Dermis microvascular lymphatic vessel endothelial cell (primary cell): ENCODE measurements at regions not wholly inside any gene's neighbourhood (a gene's known extent, or its start where the extent isn't known, plus 50 kb on each side); places are given as distances from the start of the nearest gene placed in this dataset.
A peak's percentile ranks its signal among the peaks of the same experiment; 100 is the strongest.
"Not testable (repeated sequence)": the region's sequence is repeated elsewhere in the genome, so short reads cannot be mapped to it uniquely, and the experiment has no call there.

Source experiments
- DNase-seq, 2 donors: peaks; one replicate each; pipeline versions ENCODE4 v3.0.0 to v3.0.0-alpha.2; 2010; ENCODE audit warnings: low read depth in 2 of 2

DNA sequence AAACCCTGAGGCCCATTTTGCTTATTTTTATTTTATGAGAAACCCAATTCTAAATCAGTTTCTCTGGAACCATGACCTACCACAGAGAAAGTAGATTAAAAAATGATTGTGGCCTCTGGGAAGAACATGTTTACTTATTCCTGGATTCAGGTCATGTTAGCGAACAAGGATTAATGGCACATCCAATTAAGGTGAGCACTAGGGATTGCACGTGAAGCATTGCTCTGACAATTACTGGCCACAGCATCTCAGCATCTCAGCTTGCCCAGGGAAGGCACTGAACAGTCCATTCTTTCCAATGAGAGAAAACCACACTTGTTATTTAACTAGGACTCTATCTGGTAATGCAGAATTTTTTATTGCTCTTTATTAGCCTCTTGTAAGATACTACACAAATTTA lies 119.8 kb downstream of the ZNF330 start:
- DNase-seq = no peak

DNA sequence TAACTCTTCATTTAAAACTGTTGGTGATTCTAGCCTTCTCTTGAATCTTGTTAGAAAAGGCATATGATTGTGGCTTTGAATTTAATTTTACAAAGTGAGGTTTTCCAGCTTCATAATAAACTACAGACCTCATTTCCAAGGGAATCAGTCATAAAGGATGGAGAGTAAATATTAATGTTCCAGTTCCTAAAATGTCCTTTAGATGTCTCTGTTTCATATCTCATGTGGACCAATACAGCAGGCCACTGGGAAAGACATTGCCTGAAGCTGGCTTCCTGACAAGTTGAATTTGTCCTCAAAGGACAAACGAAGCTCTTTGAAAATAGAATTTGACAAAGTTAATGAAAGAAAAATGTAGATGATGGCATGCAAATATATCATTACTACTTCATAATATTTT lies 125.4 kb downstream of the ZNF330 start:
- DNase-seq = peak; percentile 40 to 70

DNA sequence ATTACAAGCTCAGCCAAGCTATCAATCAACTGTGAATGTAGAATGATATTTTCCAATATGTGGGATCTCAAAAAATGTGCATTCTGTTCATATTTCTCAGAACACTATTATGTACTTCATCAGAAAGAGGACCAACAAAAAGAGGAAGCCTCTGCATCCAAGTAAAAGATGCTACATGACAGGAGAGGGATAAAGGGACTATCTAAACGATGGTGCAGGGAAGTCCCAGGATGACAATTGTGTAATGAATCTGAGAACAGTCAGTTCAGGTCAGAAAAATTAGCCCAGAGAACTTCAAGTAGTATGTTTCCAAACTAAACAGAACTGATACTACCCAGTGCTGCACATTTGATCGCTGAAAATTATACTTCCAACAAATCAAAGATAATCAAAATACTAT lies 127.0 kb downstream of the ZNF330 start:
- no peak for DNase-seq

DNA sequence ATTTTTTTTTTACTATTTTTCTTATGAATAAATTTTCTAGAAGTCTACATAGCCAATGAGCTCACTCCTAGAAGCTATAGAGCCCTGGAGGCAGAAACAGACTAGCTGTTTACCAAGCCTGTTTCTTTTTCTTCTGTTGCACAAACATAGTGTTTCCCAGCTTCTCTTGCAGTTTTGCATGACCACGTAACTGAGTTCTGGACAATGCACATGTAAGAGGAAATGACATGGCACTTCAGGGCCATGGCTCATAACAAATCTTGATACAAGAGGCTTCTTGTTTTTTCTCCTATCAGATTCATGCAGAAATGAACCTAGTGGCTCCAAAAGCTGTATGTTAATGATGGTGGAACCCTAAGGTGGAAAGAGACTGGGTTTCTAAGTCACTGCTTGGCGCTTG lies 127.4 kb downstream of the ZNF330 start:
- DNase-seq = peak in 1 of 2 donors; percentile 60

DNA sequence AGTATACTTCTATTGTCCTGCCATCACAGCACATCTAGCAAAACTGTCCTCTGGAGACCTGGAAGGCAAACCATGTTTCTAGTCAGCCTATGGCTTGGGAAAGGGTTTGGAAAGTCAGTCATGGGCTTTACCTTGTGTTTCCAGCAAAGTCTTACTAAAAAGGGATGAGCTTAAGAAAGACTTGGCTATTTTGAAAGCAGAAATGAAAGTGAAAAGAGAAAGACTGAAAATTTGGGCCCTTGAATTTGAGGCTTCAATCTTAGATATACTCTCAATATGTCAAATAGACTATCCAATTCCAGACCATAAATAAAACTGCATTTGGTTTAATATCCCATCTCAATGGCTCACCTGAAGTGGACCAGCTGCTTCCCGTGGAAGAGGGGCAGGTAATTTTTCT lies 127.9 kb downstream of the ZNF330 start:
- DNase-seq = no peak

DNA sequence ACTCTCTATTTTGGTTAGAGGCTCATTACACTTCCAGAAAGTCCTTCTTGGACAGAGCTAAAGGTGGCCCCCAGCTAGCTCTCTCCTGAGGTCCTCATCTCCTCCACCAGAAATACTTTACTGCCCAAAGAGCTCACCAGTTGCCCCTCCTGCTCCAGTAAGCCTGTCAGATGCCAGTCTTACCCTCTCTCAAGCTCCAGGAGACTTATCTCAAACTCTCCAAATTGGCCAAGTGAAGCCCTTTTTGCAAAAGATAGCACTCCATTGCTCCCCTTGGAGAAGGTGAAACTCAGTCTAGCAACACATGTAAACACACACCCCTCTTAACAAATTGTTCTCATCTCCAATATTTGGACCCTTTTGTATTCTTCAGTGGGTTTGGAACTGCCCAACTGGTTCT lies 128.5 kb downstream of the ZNF330 start:
- no peak for DNase-seq

DNA sequence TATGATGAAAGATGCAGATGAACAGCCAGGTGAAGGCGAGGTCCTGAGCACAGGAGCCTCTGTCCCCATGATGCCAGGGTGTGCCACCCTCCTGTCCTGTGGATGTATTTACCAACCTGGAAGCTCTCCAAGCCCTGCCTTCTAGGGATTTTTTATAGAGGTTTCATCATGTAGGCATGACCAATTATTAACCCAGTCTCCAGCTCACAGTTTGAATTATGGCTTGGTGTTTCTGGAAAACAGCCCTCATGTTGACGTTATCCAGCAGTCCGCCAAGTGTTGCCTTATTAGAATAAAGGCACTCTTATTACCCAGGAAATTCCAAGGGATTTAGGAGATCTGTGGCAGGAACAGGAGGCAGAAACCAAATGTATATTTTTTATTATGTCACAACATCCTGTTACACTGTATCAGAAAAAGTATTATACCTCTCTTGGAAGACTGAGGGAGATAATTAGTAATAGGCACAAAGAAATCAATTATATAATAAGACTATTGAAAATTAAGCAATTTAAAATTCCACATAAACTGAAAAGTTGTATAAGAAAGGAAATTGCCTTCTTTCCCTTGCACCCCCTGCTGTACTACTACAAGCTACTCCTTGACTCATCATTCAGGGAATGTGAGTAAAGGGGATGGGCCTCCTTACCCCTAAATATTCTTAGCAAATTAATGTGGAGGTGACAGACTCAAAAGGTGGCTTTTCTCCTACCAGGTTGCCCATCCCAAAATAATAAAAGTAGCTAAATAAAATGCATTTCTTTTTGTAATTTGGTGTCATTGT lies 129.6 kb downstream of the ZNF330 start:
- DNase-seq = peak in 1 of 2 donors; percentile 49

DNA sequence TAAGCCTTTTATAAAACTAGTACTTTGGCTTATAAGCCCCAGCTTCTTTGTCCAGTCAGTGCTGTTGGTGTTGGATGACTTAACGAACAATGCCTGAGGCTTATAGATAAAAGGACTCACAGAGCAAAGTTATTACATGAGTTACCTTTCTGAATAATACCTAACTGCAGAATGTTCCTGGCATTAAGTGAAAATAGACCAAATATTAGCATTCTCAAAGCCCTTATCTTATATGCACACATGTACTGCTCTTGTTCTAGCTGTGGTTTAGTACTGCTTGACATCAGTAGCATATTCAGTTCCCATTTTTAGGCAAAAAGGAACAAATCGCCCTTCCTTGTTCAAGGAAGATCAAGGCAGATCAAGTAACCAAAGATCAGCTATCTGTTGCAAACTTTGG lies 131.6 kb downstream of the ZNF330 start:
- no peak for DNase-seq

DNA sequence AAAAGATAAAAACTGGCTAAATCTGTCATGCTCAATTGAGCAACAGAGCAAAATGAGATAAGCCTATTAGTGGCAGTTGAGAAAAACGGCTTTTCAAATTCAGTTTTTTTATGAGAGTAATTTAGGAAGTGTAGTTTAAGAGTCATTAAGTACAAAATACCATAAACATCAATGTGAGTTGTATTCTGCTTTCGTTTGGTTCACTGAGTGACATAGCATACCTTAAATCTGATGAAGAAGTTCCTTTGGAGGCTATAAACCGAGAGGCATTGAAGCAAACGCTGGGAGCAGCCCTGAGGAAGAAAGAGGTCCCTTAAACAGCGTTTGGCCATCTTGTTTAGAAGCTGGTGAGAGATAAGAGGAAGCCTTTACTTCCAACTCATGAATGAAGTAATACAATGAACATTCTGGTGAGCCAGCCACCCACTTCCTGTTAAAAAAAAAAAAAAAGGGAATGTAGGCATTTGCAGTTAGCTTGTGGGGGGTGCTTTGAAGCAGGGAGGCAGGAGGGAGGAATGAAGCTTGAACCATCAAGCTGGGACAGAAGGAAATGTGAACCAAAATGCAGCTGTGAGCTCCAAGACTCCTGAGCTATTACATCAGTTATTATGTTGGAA lies 132.3 kb downstream of the ZNF330 start:
- peak in 1 of 2 donors; percentile 62 for DNase-seq

DNA sequence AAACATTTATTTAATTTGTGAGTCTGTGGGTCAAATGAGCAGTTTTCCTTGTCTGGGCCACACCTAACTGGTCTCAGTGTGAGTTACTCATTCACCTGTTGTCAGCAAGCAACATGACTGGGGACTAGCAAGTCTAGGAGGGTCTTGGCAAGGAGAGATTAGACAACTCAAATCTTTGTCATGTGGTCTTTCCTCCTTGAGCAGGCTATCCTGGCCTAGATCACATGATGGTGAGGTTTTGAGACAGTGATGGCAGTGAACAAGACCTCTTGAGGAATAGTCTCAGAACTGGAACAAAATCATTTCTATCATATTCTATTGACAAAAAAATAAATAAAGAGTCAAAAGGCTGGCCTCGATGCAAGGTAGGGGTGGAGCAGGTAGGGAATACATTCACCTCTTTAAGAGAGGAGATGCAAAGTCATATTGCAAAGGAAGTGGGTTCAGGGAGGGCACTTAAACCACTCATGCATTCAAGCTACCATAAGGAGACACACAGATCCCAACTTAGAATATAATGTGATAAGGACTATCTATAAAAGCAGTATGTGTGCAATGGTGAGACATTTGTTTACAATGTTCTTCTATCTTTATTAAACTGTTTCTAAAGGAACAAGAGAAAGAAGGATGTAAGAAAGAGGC lies 135.7 kb downstream of the ZNF330 start:
- no peak for DNase-seq

DNA sequence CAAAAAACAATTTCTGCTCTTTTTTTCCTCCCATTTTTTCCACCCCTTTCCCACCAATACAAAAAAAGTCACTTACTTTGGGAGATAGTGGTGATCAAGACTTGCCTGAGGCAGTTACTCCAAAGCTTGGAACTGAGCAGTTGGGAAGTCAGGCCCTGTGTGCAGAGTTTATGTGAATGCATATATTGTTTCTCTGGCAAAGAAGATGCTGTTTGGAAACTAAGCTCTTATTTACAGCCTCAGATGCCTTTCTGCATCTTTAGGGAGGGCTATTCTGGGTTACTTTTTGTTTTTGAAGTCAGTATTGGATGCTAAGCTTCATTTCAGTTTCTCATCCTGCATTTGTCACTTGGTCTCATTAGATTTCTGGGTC lies 136.3 kb downstream of the ZNF330 start:
- no peak for DNase-seq

DNA sequence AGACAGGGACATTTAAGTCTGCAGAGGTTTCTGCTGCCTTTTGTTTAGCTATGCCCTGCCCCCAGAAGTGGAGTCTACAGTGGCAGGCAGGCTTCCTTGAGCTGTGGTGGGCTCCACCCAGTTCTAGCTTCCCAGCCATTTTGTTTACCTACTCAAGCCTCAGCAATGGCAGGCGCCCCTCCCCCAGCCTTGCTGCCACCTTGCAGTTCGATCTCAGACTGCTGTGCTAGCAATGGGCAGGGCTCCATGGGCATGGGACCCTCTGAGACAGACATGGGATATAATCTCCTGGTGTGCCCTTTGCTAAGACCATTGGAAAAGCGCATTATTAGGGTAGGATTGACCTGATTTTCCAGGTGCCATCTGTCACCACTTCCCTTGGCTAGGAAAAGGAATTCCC lies 147.5 kb downstream of the ZNF330 start:
- not testable (repeated sequence) for DNase-seq

DNA sequence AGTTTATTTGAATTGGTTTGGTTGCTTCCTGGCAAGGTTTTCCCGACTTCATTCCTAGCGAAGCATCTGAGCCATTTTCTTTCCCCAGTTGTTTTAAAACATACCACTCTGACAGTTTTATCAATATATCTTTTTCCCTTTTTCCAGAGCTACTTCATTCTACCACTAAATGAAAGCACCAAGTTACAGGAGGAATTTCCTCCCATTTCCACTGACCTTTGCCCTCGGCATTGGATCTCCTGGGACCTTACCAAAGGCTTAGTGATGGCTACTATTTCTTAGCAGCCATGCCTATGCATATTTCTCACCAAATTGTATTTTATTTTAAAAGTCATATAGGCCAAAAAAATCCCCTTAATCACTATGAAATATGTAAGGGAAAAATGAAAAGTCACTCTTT lies 150.5 kb downstream of the ZNF330 start:
- no peak for DNase-seq

DNA sequence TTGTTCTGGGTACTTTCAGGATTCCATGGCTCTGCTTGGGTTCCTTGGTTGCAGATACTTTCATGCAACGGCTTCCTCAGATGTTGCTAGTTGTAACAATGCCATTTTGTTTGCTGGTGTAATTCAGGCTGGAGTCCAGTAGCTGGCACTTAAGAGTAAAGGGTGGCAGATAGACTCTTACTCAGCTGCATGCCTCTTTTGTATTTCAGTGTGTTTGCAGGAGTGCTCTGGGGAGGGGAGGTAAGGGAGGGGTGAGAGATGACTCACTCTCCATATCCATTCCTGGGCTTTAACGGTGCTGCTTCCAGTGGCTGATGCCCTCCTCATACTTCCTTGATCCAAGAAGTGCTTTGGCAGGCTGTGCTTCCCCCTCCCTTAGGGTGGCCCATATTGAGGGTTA lies 155.2 kb downstream of the ZNF330 start:
- peak in 1 of 2 donors; percentile 29 for DNase-seq

DNA sequence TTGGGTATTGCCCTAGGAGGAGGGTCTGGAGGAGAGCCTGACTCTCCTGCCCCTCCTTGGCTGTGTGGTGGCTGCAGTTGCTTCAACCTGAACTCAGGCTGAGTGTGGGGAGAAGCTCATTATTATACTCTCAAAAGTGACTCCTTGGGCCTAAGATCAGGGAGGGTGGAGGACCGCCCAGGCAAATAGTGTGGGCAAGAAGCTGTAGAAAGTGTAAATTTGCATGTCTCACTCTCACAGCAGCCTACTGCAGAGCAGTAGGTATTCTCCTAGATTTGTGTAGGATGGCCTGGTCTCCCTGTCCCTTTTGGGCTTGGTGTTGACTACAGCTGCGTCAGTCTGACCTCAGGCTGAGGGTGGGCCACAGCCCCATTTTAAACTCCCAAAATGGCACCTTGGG lies 156.1 kb downstream of the ZNF330 start:
- DNase-seq = no peak

DNA sequence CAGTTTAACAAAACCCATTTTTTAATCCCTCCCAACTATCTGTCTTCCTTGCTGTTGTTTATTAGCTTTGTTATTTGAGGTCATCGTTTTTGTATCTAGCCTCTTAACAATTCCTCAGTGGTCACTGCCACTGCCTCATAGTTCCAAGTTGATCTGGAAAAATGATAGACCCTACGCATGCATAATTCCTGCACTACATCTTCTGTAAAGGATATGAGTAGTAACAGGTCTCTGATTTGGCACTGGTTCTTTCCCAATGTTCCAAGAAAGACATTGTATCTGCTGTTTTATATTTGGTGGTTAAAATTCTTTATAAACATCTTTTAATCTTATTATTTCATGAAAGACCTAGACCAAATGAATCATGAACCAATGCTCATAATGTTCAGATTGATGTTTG lies 166.6 kb downstream of the ZNF330 start:
- no peak for DNase-seq

DNA sequence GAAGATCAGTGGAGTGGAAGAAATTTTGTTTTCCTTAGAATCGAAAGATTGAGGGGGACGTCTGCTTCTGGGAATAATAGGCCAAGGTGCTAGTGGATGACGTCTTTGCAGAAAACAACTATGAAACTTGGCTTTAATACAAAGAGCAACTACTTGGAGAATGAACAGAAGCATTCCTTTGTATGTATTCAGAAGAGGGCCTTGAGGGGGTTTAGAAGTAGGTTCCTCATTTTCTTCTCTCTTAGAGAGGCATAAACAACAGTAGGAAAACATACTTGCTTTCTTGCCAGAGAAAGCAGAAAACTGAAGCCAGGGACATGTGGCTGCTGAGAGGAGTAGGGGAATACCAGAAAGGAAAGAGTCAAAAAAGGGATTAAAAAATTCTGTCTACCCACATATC lies 167.8 kb downstream of the ZNF330 start:
- no peak for DNase-seq

DNA sequence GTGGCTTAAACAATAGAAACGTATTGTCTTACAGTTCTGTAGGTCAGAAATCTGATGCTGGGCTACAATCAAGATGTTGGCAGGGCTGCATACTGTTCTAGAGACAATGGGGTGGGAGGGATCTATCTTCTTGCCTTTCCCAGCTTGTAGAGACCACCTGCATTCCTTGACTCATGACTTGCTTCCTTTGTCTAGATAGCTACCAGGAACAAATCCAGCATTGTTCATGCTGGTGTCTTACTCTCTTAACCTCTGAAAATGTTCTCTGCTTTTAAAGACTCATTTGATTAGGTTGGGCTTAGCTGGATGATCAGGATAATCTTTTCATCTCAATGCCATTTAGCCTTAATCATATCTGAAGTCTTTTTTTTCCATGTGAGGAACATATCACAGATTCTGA lies 169.0 kb downstream of the ZNF330 start:
- DNase-seq = peak in 1 of 2 donors; percentile 11

DNA sequence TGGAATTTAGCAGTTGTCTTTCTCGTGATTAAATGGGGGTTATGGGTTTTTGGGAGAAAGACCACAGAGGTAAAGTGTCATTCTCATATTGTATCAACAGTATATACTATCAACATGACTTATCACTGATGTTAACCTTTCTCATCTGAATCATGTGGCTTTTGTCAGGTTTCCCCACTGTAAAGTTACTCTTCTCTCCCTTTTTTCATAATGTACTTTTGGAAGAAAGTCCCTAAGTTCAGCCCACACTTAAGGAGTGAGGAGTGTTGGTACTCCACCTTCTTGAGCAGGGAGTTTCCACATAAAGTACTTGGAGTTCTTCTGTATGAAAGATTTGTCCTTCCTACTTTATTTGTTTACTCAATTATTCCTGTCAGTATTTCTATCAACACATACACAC lies 169.9 kb downstream of the ZNF330 start:
- DNase-seq = no peak

DNA sequence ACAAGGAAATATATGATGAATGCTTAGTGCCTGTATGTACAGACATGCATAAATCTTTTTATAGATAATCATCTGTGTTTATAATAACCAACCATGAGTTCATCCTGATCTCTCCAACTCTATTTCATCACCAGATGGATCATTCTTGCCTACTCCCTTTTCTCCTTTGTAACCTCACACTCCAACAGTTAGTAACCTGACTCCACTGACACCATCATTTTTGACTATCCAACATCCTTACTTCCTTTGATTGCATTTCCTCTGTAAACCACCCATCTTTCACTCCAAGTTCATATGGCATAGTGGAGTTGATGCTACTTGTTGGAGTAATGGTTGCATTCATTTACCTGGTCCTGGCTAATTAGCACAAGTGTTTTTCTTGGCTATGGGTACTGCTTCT lies 170.6 kb downstream of the ZNF330 start:
- DNase-seq = no peak

DNA sequence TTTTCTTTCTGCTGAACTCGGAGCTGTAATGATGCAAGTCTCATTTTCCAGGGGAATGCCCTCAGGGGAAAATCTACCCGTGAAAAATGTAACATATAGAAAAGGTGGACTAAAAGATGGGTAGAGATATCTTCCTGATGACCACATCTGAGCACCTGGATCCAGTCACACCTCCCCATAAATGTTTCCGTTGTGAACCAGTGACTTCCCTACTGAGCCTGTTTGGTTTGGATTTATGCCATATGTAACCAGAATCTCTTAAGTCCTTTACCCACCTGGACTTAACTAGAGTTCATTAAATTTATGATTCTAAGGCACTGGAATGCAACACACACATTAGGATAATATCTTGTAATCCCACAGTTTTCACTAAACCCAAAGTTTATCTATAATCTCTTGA lies 171.1 kb downstream of the ZNF330 start:
- DNase-seq = no peak

DNA sequence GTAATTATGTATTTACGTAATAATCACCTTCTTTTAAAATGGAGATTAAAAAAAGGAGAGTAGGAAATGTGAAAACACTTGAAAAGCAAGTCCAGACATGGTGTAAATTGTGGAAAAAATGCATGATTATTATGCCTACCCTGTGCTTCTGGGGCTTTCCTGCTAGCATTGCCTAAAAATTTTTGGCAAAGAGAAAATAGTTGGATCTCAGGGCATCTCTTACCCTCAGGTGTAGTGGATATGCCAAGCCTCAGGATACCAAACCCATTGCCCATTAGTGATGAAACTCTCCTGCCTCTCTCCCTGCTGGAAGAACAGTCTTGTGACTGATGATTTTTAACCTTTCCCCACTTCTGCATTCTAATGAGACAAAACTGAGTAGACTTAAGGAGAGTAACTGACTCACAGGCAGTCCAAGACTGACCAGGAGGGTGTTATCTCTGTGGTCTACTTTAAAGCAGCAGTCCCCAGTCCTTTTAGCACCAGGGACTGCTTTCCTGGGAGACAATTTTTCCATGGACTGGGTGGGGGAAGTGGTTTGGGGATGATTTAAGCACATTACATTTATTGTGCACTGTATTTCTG lies 174.6 kb downstream of the ZNF330 start:
- no peak for DNase-seq

DNA sequence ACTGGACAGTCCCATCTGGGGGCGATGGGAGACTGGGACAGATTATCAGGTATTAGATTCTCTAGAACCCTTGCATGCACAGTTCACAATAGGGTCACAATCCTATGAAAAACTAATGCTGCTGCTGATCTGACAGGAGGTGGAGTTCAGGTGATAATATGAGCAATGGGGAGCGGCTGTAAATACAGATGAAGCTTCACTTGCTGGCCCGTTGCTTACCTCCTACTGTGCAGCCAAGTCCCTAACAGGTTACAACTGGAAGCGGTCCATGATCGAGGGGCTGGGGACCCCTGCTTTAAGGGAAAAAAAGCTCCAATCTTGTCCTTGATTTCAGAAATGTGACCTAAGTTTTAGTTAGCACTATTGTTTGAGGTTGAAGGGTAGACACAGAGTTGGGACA lies 175.2 kb downstream of the ZNF330 start:
- DNase-seq = no peak
